ENCODE measurements at regions not wholly inside any gene's neighbourhood (a gene's known extent, or its start where the extent isn't known, plus 50 kb on each side); places are given as distances from the start of the nearest gene placed in this dataset.
"Not testable (repeated sequence)": the region's sequence is repeated elsewhere in the genome, so short reads cannot be mapped to it uniquely, and the experiment has no call there.

DNA sequence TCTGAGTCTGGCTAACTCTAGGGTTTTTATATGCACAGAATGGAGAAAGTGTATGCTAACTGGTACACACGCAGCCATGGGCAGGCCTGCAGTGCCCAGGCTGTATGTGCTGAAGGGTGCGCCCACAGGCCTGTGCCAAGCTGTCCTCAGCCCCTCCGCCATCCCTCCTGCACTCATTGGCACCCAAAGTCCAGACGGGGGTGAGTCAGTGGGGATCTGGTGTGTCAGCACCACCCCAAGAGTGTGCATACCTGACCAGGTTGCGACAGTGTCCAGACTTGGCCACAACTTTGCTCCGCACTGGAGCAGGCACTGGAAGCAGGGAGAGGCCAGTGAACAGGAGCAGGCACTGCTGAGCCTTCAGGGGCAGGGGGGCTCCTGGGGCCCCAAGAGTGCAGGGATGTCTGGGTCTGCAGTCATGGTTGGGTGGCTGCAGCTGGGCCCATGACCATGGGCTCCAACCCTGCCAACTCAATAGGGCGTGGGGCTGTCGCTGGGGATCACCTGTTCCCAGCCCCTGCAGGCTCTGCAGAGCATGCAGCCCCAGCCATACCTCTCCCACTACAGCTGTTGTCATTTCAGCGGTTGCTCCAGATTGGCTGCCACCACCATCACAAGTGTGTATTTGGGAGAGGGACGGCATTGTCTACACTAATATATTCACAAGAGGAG is 717.8 kb downstream of the EPHA7 start:
- Histone ChIP-seq H3K27ac (ENCODE audit: low read length) (no peak overlapping the region), H3K27me3 (ENCODE audit: control insufficient read depth in 1 of 2, insufficient read depth in 2 of 2, low read length in 2 of 2) (no peaks in the 10 kb centered on the region), H3K9ac (ENCODE audit: low read length in 2 of 2) (no peak overlapping the region), H3K36me3 (ENCODE audit: control insufficient read depth in 2 of 2, insufficient read depth in 2 of 2, low read length in 2 of 2) (no peaks in the 10 kb centered on the region), H3K4me3 (ENCODE audit: low read length in 2 of 2) (no peak overlapping the region), H3K9me3 (ENCODE audit: control insufficient read depth in 2 of 2, low read length in 2 of 2) (no peaks in the 10 kb centered on the region), H3K4me1 (ENCODE audit: control insufficient read depth, insufficient read depth, low read length) (no peaks in the 10 kb centered on the region)

DNA sequence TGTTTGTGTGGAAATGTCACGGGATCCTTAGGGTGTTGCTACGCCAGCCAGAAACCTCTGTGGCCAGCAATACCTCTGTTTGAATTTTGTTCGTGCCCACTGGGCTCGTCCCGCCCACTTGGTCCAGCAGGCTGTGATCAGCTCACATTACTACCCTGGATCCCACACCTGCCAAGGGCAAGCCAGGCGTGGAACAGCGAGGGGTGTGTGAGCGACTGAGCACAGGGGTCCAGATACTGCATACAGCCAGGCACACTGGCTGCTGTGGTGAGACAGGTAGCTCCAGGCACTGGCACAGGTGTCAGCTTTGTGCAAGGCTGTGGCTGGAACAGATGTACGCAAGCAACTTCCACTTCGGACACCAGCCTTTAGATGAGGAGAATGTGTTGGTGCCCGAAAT is 718.9 kb downstream of the EPHA7 start:
- Histone ChIP-seq H3K9me3 (ENCODE audit: control insufficient read depth in 2 of 2, low read length in 2 of 2) (no peaks in the 10 kb centered on the region), H3K4me1 (ENCODE audit: control insufficient read depth, insufficient read depth, low read length) (no peaks in the 10 kb centered on the region), H3K9ac (ENCODE audit: low read length in 2 of 2) (no peak overlapping the region), H3K36me3 (ENCODE audit: control insufficient read depth in 2 of 2, insufficient read depth in 2 of 2, low read length in 2 of 2) (no peaks in the 10 kb centered on the region), H3K27ac (ENCODE audit: low read length) (no peak overlapping the region), H3K27me3 (ENCODE audit: control insufficient read depth in 1 of 2, insufficient read depth in 2 of 2, low read length in 2 of 2) (no peaks in the 10 kb centered on the region), H3K4me3 (ENCODE audit: low read length in 2 of 2) (no peak overlapping the region)

DNA sequence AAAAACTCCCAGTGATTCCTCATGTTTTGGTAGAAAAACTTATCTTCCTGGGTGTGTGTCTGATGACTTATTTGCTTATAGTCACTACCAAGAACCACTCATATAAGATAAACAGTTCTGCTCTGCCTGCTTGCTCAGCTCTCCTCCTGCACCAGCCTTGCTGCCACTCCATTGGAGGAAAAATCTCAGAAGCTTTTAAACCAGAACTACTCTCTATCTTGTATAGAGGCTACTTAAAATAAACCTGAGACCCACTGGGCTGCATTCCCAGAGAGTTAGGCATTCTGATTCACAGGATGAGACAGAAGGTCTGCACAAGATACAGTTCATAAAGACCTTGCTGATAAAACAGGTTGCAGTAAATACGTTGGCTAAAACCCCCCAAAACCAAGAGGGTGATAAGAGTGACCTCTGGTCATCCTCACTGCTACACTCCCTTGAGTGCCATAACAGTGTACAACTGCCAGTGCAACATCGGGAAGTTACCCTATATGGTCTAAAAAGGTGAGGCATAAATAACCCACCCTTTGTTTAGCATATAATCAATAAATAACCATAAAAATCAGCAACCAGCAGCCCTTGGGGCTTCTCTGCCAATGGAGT is 728.3 kb downstream of the EPHA7 start:
- Histone ChIP-seq H3K27ac (ENCODE audit: low read length) (no peak overlapping the region), H3K4me3 (ENCODE audit: low read length in 2 of 2) (no peak overlapping the region), H3K4me1 (ENCODE audit: control insufficient read depth, insufficient read depth, low read length) (no peaks in the 10 kb centered on the region), H3K9me3 (ENCODE audit: control insufficient read depth in 2 of 2, low read length in 2 of 2) (no peaks in the 10 kb centered on the region), H3K9ac (ENCODE audit: low read length in 2 of 2) (no peak overlapping the region), H3K27me3 (ENCODE audit: control insufficient read depth in 1 of 2, insufficient read depth in 2 of 2, low read length in 2 of 2) (no peaks in the 10 kb centered on the region), H3K36me3 (ENCODE audit: control insufficient read depth in 2 of 2, insufficient read depth in 2 of 2, low read length in 2 of 2) (no peaks in the 10 kb centered on the region)

DNA sequence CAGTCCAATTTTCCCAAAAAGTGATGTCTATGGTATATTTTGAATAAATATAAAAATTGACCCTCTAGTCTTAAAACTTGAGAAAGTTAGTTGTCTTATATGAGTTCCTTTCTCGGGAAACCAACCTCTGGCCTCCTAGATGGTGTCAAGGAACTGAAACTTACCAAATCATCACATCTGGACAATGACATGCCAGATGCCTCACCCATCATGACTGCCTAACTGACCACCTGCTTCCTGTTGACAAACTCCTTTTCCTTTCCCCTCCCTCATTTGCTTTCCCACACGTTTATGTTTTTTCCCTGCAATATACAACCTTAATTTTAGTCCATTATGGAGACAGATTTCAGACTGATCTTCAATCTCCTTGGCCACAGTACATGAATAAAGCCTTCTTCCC is 731.0 kb downstream of the EPHA7 start:
- Histone ChIP-seq H3K27ac (ENCODE audit: low read length) (no peak overlapping the region), H3K36me3 (ENCODE audit: control insufficient read depth in 2 of 2, insufficient read depth in 2 of 2, low read length in 2 of 2) (no peaks in the 10 kb centered on the region), H3K9ac (ENCODE audit: low read length in 2 of 2) (no peak overlapping the region), H3K9me3 (ENCODE audit: control insufficient read depth in 2 of 2, low read length in 2 of 2) (no peaks in the 10 kb centered on the region), H3K4me3 (ENCODE audit: low read length in 2 of 2) (no peak overlapping the region), H3K27me3 (ENCODE audit: control insufficient read depth in 1 of 2, insufficient read depth in 2 of 2, low read length in 2 of 2) (no peaks in the 10 kb centered on the region), H3K4me1 (ENCODE audit: control insufficient read depth, insufficient read depth, low read length) (no peaks in the 10 kb centered on the region)

DNA sequence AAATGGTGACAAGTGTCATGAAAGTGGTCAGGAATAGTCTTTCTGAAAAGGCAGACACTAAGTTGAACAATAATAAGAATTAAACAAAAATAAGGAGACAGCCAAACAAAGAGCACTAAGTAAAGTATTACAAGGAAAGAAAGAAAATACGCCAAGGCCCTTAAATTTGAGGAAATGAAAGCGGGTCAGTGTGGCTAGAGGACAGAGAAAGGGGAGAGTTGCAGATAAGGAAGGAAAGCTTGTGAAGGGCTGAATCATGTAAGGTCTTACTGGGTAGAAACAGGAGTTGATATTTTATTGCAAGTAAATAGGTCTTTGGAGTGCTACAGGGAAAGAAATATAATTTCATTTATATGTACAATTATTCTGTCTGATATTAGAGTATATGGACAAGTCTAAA is 732.1 kb downstream of the EPHA7 start:
- Histone ChIP-seq H3K4me3 (ENCODE audit: low read length in 2 of 2) (no peak overlapping the region), H3K27me3 (ENCODE audit: control insufficient read depth in 1 of 2, insufficient read depth in 2 of 2, low read length in 2 of 2) (no peaks in the 10 kb centered on the region), H3K4me1 (ENCODE audit: control insufficient read depth, insufficient read depth, low read length) (no peaks in the 10 kb centered on the region), H3K27ac (ENCODE audit: low read length) (no peak overlapping the region), H3K36me3 (ENCODE audit: control insufficient read depth in 2 of 2, insufficient read depth in 2 of 2, low read length in 2 of 2) (no peaks in the 10 kb centered on the region), H3K9me3 (ENCODE audit: control insufficient read depth in 2 of 2, low read length in 2 of 2) (no peaks in the 10 kb centered on the region), H3K9ac (ENCODE audit: low read length in 2 of 2) (no peak overlapping the region)

DNA sequence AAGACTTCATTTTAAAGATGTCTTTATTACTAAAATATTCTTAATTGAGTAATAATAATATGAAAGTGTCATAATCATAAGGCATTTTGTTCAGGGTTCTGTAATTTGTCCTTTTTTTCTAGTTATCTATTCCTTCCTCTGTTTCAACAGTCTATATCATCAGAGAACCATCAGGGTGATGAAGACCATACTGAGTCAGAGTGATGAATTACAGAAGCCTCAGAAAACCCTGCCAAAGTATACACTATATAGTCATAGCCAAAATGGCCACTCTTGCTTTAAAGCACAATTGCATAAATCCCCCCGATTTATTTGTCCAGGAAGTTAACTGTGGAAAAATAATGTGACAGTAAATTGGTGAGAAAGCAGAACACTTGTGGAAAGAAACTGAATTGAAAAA is 735.0 kb downstream of the EPHA7 start:
- Histone ChIP-seq H3K27ac (ENCODE audit: low read length) (no peak overlapping the region), H3K4me3 (ENCODE audit: low read length in 2 of 2) (no peak overlapping the region), H3K4me1 (ENCODE audit: control insufficient read depth, insufficient read depth, low read length) (no peaks in the 10 kb centered on the region), H3K27me3 (ENCODE audit: control insufficient read depth in 1 of 2, insufficient read depth in 2 of 2, low read length in 2 of 2) (no peaks in the 10 kb centered on the region), H3K9me3 (ENCODE audit: control insufficient read depth in 2 of 2, low read length in 2 of 2) (no peaks in the 10 kb centered on the region), H3K9ac (ENCODE audit: low read length in 2 of 2) (no peak overlapping the region), H3K36me3 (ENCODE audit: control insufficient read depth in 2 of 2, insufficient read depth in 2 of 2, low read length in 2 of 2) (no peaks in the 10 kb centered on the region)

DNA sequence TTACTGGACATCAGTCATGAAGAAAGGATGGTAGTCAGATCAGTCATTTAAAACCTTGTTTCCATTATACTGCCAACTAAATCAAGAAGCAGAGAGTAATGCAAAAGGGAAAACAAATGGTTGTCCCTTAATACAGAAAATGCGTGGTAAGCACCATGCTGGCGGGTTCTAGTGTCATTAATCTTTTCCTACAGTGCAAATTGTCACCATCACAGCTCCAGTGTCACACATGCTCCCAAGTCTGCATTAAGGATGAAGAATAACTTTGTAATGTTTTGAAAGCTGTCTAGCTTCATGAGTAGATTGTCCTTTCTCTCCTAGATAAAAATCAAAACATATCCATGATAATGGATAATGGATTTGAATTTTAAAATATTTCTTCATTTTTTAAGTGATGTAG is 735.6 kb downstream of the EPHA7 start:
- Histone ChIP-seq H3K9me3 (ENCODE audit: control insufficient read depth in 2 of 2, low read length in 2 of 2) (no peaks in the 10 kb centered on the region), H3K4me1 (ENCODE audit: control insufficient read depth, insufficient read depth, low read length) (no peaks in the 10 kb centered on the region), H3K27ac (ENCODE audit: low read length) (no peak overlapping the region), H3K4me3 (ENCODE audit: low read length in 2 of 2) (no peak overlapping the region), H3K9ac (ENCODE audit: low read length in 2 of 2) (no peak overlapping the region), H3K36me3 (ENCODE audit: control insufficient read depth in 2 of 2, insufficient read depth in 2 of 2, low read length in 2 of 2) (no peaks in the 10 kb centered on the region), H3K27me3 (ENCODE audit: control insufficient read depth in 1 of 2, insufficient read depth in 2 of 2, low read length in 2 of 2) (no peaks in the 10 kb centered on the region)

DNA sequence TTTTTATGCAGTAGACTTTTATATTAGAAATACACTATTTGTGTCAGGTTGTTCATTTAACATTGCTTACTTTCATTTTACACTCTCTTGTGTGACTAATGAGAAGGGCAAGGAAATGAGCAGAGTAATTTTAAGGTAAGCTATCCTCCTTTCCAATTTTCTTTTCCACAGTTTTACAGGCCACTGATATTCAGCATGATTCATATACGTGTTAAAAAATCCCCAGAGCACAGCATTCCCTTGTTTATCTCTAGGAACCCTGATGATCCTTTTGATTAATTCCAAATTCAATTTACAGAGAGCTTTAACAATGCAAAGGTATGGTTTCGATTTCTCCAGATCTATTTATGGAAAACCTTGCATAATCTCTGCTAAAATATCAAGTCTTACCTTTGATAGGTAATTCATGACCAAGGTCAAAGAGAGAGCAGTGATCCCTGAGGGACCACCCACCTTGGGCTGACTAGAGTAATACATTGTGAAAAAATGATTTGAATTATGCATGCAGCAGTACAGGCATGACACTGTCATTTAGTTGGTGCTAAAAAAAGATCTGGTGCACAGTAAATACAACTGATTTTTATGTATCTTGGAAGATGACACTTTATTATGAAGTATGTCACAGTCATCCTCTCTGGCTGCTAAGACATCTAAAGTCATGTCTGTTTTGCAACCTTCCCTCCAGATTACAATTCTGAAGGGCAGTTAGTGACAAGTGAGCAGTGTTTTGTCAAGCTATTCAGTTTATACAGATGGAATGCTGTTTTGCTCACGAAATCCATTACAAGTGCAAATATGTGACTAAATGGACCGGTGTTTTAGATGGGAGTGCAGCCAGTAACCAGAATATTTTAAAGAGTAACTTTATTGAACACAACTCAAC is 736.6 kb downstream of the EPHA7 start:
- Histone ChIP-seq H3K4me3 (ENCODE audit: low read length in 2 of 2) (no peak overlapping the region), H3K27ac (ENCODE audit: low read length) (no peak overlapping the region), H3K9me3 (ENCODE audit: control insufficient read depth in 2 of 2, low read length in 2 of 2) (no peaks in the 10 kb centered on the region), H3K27me3 (ENCODE audit: control insufficient read depth in 1 of 2, insufficient read depth in 2 of 2, low read length in 2 of 2) (no peaks in the 10 kb centered on the region), H3K36me3 (ENCODE audit: control insufficient read depth in 2 of 2, insufficient read depth in 2 of 2, low read length in 2 of 2) (no peaks in the 10 kb centered on the region), H3K4me1 (ENCODE audit: control insufficient read depth, insufficient read depth, low read length) (no peaks in the 10 kb centered on the region), H3K9ac (ENCODE audit: low read length in 2 of 2) (no peak overlapping the region)

DNA sequence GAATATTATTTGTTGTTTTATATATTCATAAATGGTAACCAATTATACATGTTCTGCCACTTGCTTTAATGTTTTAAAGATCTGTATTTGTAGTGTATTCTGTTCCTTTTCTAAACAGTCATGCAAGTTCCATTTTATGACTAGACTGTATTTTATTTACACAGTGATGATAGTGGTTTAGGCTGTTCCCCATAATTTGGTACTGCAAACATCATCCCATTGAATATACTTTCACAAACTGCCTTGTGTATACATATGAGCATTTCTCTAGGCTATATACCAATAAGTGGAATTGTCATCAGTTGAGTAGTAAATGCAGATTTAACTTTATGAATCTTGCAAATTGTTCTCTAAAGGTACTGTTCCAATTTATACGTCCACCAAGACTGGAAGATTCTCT is 738.0 kb downstream of the EPHA7 start:
- Histone ChIP-seq H3K4me3 (ENCODE audit: low read length in 2 of 2) (no peak overlapping the region), H3K27ac (ENCODE audit: low read length) (no peak overlapping the region), H3K9ac (ENCODE audit: low read length in 2 of 2) (no peak overlapping the region), H3K36me3 (ENCODE audit: control insufficient read depth in 2 of 2, insufficient read depth in 2 of 2, low read length in 2 of 2) (no peaks in the 10 kb centered on the region), H3K27me3 (ENCODE audit: control insufficient read depth in 1 of 2, insufficient read depth in 2 of 2, low read length in 2 of 2) (no peaks in the 10 kb centered on the region), H3K9me3 (ENCODE audit: control insufficient read depth in 2 of 2, low read length in 2 of 2) (no peaks in the 10 kb centered on the region), H3K4me1 (ENCODE audit: control insufficient read depth, insufficient read depth, low read length) (no peaks in the 10 kb centered on the region)

DNA sequence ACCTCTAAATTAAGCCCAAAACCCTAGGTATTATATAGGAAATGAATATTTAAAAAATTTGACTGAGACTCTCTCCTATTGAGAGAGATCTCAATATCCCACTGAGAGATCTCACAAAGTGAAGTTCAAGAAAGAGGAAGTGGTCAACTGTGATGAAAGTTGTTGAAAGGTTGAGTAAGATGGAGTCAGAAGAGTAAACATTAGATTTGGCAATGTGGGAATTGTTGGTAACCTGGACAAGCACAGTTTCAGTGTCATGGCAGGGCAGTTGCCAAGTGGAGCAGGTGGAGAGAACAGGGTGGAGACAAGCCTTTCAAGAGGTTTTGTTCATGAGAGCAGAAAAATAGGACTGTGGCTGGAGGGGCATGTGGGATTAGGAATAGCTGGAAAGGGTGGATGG is 747.9 kb downstream of the EPHA7 start:
- not testable (repeated sequence) for H3K36me3 ChIP-seq (ENCODE audit: control insufficient read depth in 2 of 2, insufficient read depth in 2 of 2, low read length in 2 of 2); H3K9me3 ChIP-seq (ENCODE audit: control insufficient read depth in 2 of 2, low read length in 2 of 2); H3K27me3 ChIP-seq (ENCODE audit: control insufficient read depth in 1 of 2, insufficient read depth in 2 of 2, low read length in 2 of 2); H3K9ac ChIP-seq (ENCODE audit: low read length in 2 of 2); H3K4me1 ChIP-seq (ENCODE audit: control insufficient read depth, insufficient read depth, low read length); H3K4me3 ChIP-seq (ENCODE audit: low read length in 2 of 2); H3K27ac ChIP-seq (ENCODE audit: low read length)

DNA sequence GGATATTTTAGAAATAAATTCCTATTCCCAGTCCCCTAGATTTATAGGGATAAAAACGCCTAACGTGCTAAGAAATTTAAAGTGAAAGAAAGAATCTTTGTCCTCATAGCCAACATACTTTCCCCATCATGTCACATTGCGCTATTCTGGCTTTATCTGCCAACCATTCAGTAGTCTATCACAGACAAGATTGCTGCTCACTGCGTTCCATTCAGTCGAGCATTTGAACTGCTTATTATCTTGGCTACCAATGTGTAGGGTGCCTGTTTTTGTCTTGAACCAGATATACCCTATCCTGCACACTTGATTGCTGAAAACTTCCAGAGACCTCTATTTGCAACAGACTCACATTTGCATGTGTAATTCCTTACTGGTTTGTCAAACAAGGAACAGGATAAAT is 751.5 kb downstream of the EPHA7 start:
- Histone ChIP-seq H3K27ac (ENCODE audit: low read length) (no peak overlapping the region), H3K36me3 (ENCODE audit: control insufficient read depth in 2 of 2, insufficient read depth in 2 of 2, low read length in 2 of 2) (no peaks in the 10 kb centered on the region), H3K4me3 (ENCODE audit: low read length in 2 of 2) (no peak overlapping the region), H3K9ac (ENCODE audit: low read length in 2 of 2) (no peak overlapping the region), H3K4me1 (ENCODE audit: control insufficient read depth, insufficient read depth, low read length) (no peaks in the 10 kb centered on the region), H3K9me3 (ENCODE audit: control insufficient read depth in 2 of 2, low read length in 2 of 2) (no peaks in the 10 kb centered on the region), H3K27me3 (ENCODE audit: control insufficient read depth in 1 of 2, insufficient read depth in 2 of 2, low read length in 2 of 2) (no peaks in the 10 kb centered on the region)

Measured in stomach smooth muscle (tissue), 2 donors.